NCI-H774 (cell line): ENCODE measurements at regions not wholly inside any gene's neighbourhood (a gene's known extent, or its start where the extent isn't known, plus 50 kb on each side); places are given as distances from the start of the nearest gene placed in this dataset.
A peak's percentile ranks its signal among the peaks of the same experiment; 100 is the strongest.
"Not testable (repeated sequence)": the region's sequence is repeated elsewhere in the genome, so short reads cannot be mapped to it uniquely, and the experiment has no call there.

Source experiments
- DNase-seq: peaks from one replicate; lab custom pipeline; 2025; lab: John Stamatoyannopoulos, UW

- DNase-seq: not testable (repeated sequence)
Measured at GRCh38 chr12:42713566-42713965, 124.0 kb upstream of the PRICKLE1 start.

GRCh38 chr12:42708374-42708773, 118.8 kb upstream of the PRICKLE1 start:
- not testable (repeated sequence) for DNase-seq

- no peak for DNase-seq
Measured at GRCh38 chr12:42707312-42708226, 118.0 kb upstream of the PRICKLE1 start.

GRCh38 chr12:42706321-42706720, 116.8 kb upstream of the PRICKLE1 start:
- no peak for DNase-seq

GRCh38 chr12:42705863-42706262, 116.3 kb upstream of the PRICKLE1 start:
- no peak for DNase-seq

GRCh38 chr12:42704810-42705401, 115.4 kb upstream of the PRICKLE1 start:
- DNase-seq: no peak

GRCh38 chr12:42704340-42704739, 114.8 kb upstream of the PRICKLE1 start:
- no peak for DNase-seq

GRCh38 chr12:42701084-42701483, 111.5 kb upstream of the PRICKLE1 start:
- no peak for DNase-seq

- no peak for DNase-seq
Measured at GRCh38 chr12:42698213-42698612, 108.7 kb upstream of the PRICKLE1 start.

- DNase-seq: no peak
Measured at GRCh38 chr12:42696406-42697149, 107.0 kb upstream of the PRICKLE1 start.

- no peak for DNase-seq
Measured at GRCh38 chr12:42695490-42695995, 106.0 kb upstream of the PRICKLE1 start.

GRCh38 chr12:42692749-42693148, 103.2 kb upstream of the PRICKLE1 start:
- no peak for DNase-seq

- peak; percentile 26 for DNase-seq
Measured at GRCh38 chr12:42691991-42692557, 102.5 kb upstream of the PRICKLE1 start.

- DNase-seq: no peak
Measured at GRCh38 chr12:42690264-42690663, 100.7 kb upstream of the PRICKLE1 start.

- DNase-seq: no peak
Measured at GRCh38 chr12:42689699-42690098, 100.2 kb upstream of the PRICKLE1 start.

- no peak for DNase-seq
Measured at GRCh38 chr12:42686514-42687172, 97.1 kb upstream of the PRICKLE1 start.

GRCh38 chr12:42684802-42685071, 95.2 kb upstream of the PRICKLE1 start:
- DNase-seq: no peak

- DNase-seq: no peak
Measured at GRCh38 chr12:42683933-42684801, 94.6 kb upstream of the PRICKLE1 start.

GRCh38 chr12:42683266-42683665, 93.7 kb upstream of the PRICKLE1 start:
- no peak for DNase-seq

- no peak for DNase-seq
Measured at GRCh38 chr12:42679466-42679865, 89.9 kb upstream of the PRICKLE1 start.

- no peak for DNase-seq
Measured at GRCh38 chr12:42677461-42677860, 87.9 kb upstream of the PRICKLE1 start.
